ENCODE measurements at regions not wholly inside any gene's neighbourhood (a gene's known extent, or its start where the extent isn't known, plus 50 kb on each side); places are given as distances from the start of the nearest gene placed in this dataset.

GRCh38 chr3:106168962-106169750, 300.3 kb upstream of the CBLB start:
- no peak overlapping the region for H3K27ac ChIP-seq (ENCODE audit: low read depth, low read length)
- H3K27me3 ChIP-seq (ENCODE audit: insufficient read depth, low read length), result no peaks in the 10 kb centered on the region
- no peaks in the 10 kb centered on the region; the same call in none of the 2 replicates for H3K4me1 ChIP-seq (ENCODE audit: insufficient read depth, low read length)
- H3K36me3 ChIP-seq (ENCODE audit: insufficient read depth, low read length), result no peaks in the 10 kb centered on the region
- WGBS, result 79% methylated on average over 3 of the region's 5 CpGs
- H3K9ac ChIP-seq (ENCODE audit: low read depth, low read length), result no peak overlapping the region
- H3K9me3 ChIP-seq (ENCODE audit: insufficient read depth, low read depth, low read length), result no peaks in the 10 kb centered on the region
- H3K4me3 ChIP-seq (ENCODE audit: low read length), result no peak overlapping the region

DNA sequence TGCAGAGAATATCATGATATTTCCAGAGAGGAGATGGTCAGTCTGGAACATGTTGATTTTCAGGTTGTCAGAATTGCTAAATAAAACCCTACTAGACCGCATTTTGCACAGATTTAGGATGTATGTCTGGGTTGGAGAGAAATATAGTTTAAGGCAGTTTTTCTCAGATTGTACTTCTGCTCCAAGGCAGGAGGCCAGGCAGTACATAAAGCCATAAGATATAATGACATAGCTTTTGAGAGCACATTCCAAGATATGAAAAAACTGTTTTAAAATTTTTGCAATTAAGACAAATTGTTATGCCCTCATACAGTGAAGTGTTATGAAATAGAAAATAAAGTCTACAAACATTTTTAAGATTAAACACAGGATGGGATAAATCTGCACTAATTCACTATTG, 301.8 kb upstream of the CBLB start:
- H3K9me3 ChIP-seq (ENCODE audit: insufficient read depth, low read depth, low read length), result no peaks in the 10 kb centered on the region
- WGBS, result 100% methylated on average over 1 of the region's 1 CpG
- no peak overlapping the region for H3K4me3 ChIP-seq (ENCODE audit: low read length)
- H3K27me3 ChIP-seq (ENCODE audit: insufficient read depth, low read length), result no peaks in the 10 kb centered on the region
- H3K27ac ChIP-seq (ENCODE audit: low read depth, low read length), result no peak overlapping the region
- H3K36me3 ChIP-seq (ENCODE audit: insufficient read depth, low read length), result no peaks in the 10 kb centered on the region
- no peak overlapping the region for H3K9ac ChIP-seq (ENCODE audit: low read depth, low read length)
- H3K4me1 ChIP-seq (ENCODE audit: insufficient read depth, low read length), result peaks cover 10% of the 10 kb centered on the region

DNA sequence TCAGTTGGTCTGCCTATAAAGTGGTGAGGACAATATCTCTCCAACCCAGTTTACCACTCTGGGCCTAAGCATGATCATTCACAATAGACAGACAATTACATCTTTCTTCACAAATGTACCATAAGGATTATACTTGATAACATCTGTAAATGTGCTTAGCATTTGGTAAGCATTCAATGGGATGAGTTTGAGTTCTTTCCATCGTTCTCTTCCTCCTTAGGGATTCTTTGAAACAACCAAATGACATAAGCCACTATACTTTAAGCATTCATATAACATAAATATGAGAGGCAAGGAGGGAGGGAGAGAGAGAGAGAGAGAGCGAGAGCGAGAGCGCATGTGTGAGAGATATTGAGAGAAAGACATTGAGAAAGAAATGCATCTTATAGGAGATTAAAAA, 303.3 kb upstream of the CBLB start:
- peaks cover 10% of the 10 kb centered on the region for H3K4me1 ChIP-seq (ENCODE audit: insufficient read depth, low read length)
- no peaks in the 10 kb centered on the region for H3K36me3 ChIP-seq (ENCODE audit: insufficient read depth, low read length)
- no peaks in the 10 kb centered on the region for H3K27me3 ChIP-seq (ENCODE audit: insufficient read depth, low read length)
- no peak overlapping the region for H3K4me3 ChIP-seq (ENCODE audit: low read length)
- no peak overlapping the region for H3K27ac ChIP-seq (ENCODE audit: low read depth, low read length)
- H3K9ac ChIP-seq (ENCODE audit: low read depth, low read length), result no peak overlapping the region
- WGBS, result 97% methylated on average over 3 of the region's 4 CpGs
- H3K9me3 ChIP-seq (ENCODE audit: insufficient read depth, low read depth, low read length), result no peaks in the 10 kb centered on the region

- no peaks in the 10 kb centered on the region for H3K27me3 ChIP-seq (ENCODE audit: insufficient read depth, low read length)
- no peaks in the 10 kb centered on the region for H3K36me3 ChIP-seq (ENCODE audit: insufficient read depth, low read length)
- peaks cover 10% of the 10 kb centered on the region for H3K4me1 ChIP-seq (ENCODE audit: insufficient read depth, low read length)
- H3K4me3 ChIP-seq (ENCODE audit: low read length), result no peak overlapping the region
- WGBS, result no CpG with 5 or more reads among the region's 1 CpG
- H3K9ac ChIP-seq (ENCODE audit: low read depth, low read length), result no peak overlapping the region
- H3K9me3 ChIP-seq (ENCODE audit: insufficient read depth, low read depth, low read length), result no peaks in the 10 kb centered on the region
- no peak overlapping the region for H3K27ac ChIP-seq (ENCODE audit: low read depth, low read length)
Measured at GRCh38 chr3:106172780-106173179, 304.0 kb upstream of the CBLB start.

GRCh38 chr3:106175276-106175675, 306.5 kb upstream of the CBLB start:
- Histone ChIP-seq H3K4me1 (ENCODE audit: insufficient read depth, low read length) (peaks cover 10% of the 10 kb centered on the region), H3K36me3 (ENCODE audit: insufficient read depth, low read length) (no peaks in the 10 kb centered on the region), H3K9me3 (ENCODE audit: insufficient read depth, low read depth, low read length) (no peaks in the 10 kb centered on the region), H3K9ac (ENCODE audit: low read depth, low read length) (no peak overlapping the region), H3K4me3 (ENCODE audit: low read length) (no peak overlapping the region), H3K27me3 (ENCODE audit: insufficient read depth, low read length) (no peaks in the 10 kb centered on the region), H3K27ac (ENCODE audit: low read depth, low read length) (no peak overlapping the region)
- WGBS, result 76% methylated on average over 1 of the region's 1 CpG

DNA sequence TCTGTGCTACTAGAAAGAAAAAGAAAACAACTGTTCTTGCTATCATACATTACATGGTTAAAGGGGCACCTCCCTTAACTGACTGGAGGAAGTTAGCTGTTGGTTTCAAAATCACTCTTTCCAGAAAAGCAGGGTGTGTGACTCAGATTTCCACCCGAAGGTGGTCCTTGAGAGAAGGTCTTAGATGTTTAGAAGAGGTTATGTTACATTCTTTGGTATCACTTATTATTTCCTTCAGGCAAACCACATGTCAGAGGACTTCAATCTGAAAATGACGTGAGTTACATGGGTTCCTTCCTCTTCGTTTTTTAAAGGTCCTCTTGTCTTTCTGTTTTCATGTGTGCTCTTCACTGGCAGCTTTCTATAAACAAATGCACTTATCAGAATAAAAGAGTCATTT, 307.9 kb upstream of the CBLB start:
- no peak overlapping the region for H3K4me3 ChIP-seq (ENCODE audit: low read length)
- H3K4me1 ChIP-seq (ENCODE audit: insufficient read depth, low read length), result peaks cover 10% of the 10 kb centered on the region
- no peaks in the 10 kb centered on the region for H3K27me3 ChIP-seq (ENCODE audit: insufficient read depth, low read length)
- H3K9me3 ChIP-seq (ENCODE audit: insufficient read depth, low read depth, low read length), result no peaks in the 10 kb centered on the region
- H3K27ac ChIP-seq (ENCODE audit: low read depth, low read length), result no peak overlapping the region
- no peak overlapping the region for H3K9ac ChIP-seq (ENCODE audit: low read depth, low read length)
- 89% methylated on average over 3 of the region's 3 CpGs for WGBS
- H3K36me3 ChIP-seq (ENCODE audit: insufficient read depth, low read length), result no peaks in the 10 kb centered on the region

DNA sequence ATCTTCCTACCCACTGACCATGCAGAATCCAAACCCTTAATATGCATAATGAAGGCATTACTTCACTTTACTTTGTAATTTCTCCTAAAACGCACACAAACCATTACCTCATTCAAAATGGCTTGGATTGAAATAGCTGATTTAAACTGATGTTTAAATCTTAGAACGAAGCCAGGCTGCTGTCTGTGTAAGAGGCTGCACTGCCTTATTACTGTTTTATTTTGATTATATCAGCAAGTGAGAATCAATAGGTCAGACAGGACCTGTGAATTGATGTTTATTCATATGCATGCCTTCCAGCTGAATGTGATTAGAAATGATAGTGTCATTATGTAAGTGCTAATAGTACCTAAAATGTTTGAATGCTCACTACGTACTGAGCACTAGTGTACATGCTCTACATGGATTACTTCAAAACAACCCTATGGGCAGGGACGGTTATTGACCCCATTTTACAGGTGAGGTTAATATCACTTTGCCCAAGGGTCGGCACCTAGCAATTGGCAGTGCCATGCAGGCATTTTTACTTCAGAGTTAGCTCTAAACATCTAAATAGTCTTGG, 314.2 kb upstream of the CBLB start:
- Histone ChIP-seq H3K27ac (ENCODE audit: low read depth, low read length) (no peak overlapping the region), H3K4me1 (ENCODE audit: insufficient read depth, low read length) (no peaks in the 10 kb centered on the region), H3K4me3 (ENCODE audit: low read length) (no peak overlapping the region), H3K27me3 (ENCODE audit: insufficient read depth, low read length) (no peaks in the 10 kb centered on the region), H3K36me3 (ENCODE audit: insufficient read depth, low read length) (no peaks in the 10 kb centered on the region), H3K9me3 (ENCODE audit: insufficient read depth, low read depth, low read length) (no peaks in the 10 kb centered on the region), H3K9ac (ENCODE audit: low read depth, low read length) (no peak overlapping the region)
- WGBS, result 97% methylated on average over 5 of the region's 5 CpGs

DNA sequence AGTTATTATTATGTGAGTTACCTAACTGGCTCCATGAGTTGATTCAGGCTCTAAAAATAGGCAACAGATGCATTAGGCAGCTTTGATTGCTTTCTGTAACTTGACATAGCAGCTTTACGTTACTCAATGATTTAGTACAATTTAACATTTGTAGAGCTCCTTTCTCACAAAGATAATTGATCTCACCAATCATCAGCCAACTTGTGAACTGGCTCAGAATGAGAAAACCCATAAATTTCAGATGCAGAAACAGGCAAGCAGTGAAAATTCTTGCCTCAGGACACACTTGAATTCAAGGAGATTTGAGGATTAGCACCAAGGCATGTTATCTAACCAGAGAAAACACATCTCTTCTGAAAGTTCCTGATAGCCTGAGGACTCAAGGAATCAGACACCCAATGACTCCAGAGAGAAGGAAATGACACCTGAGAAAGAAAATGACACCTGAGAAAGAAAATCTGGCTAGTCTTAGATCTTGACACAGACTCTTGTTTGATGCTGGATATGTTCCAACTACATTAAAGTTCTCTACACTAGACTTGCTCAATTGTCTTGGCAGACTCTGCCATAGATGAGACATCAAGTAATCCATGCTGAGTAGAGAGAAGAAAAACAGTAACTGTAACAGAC, 315.1 kb upstream of the CBLB start:
- no peaks in the 10 kb centered on the region for H3K27me3 ChIP-seq (ENCODE audit: insufficient read depth, low read length)
- H3K27ac ChIP-seq (ENCODE audit: low read depth, low read length), result no peak overlapping the region
- no peak overlapping the region for H3K4me3 ChIP-seq (ENCODE audit: low read length)
- 83% methylated on average over 1 of the region's 1 CpG for WGBS
- no peaks in the 10 kb centered on the region for H3K9me3 ChIP-seq (ENCODE audit: insufficient read depth, low read depth, low read length)
- no peaks in the 10 kb centered on the region for H3K36me3 ChIP-seq (ENCODE audit: insufficient read depth, low read length)
- H3K4me1 ChIP-seq (ENCODE audit: insufficient read depth, low read length), result no peaks in the 10 kb centered on the region
- no peak overlapping the region for H3K9ac ChIP-seq (ENCODE audit: low read depth, low read length)

GRCh38 chr3:106184540-106185457, 316.0 kb upstream of the CBLB start:
- H3K27me3 ChIP-seq (ENCODE audit: insufficient read depth, low read length), result no peaks in the 10 kb centered on the region
- no peak overlapping the region for H3K4me3 ChIP-seq (ENCODE audit: low read length)
- no peaks in the 10 kb centered on the region for H3K4me1 ChIP-seq (ENCODE audit: insufficient read depth, low read length)
- H3K9me3 ChIP-seq (ENCODE audit: insufficient read depth, low read depth, low read length), result no peaks in the 10 kb centered on the region
- 100% methylated on average over 3 of the region's 4 CpGs for WGBS
- H3K36me3 ChIP-seq (ENCODE audit: insufficient read depth, low read length), result no peaks in the 10 kb centered on the region
- H3K27ac ChIP-seq (ENCODE audit: low read depth, low read length), result no peak overlapping the region
- no peak overlapping the region for H3K9ac ChIP-seq (ENCODE audit: low read depth, low read length)

DNA sequence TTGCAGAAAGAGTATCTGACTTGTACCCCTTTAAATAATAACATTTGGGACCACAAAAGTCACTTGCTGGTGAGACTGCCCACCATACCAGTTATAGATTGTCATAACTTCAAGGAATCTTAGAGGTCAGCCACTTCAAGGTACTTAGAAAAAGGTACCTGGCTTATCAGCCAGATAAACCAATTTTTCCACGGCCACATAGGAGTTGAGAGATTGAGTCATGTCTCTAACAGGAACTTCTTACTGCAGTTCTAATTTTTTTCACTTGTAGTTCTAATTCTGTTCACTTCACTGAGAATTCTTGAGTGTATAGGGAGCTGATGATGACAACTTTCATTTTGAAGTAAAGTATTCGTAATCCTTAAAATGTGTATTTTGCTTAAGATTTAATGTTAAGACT, 317.1 kb upstream of the CBLB start:
- H3K36me3 ChIP-seq (ENCODE audit: insufficient read depth, low read length), result no peaks in the 10 kb centered on the region
- H3K4me1 ChIP-seq (ENCODE audit: insufficient read depth, low read length), result no peaks in the 10 kb centered on the region
- no peak overlapping the region for H3K27ac ChIP-seq (ENCODE audit: low read depth, low read length)
- H3K27me3 ChIP-seq (ENCODE audit: insufficient read depth, low read length), result no peaks in the 10 kb centered on the region
- no peak overlapping the region for H3K4me3 ChIP-seq (ENCODE audit: low read length)
- H3K9ac ChIP-seq (ENCODE audit: low read depth, low read length), result no peak overlapping the region
- no peaks in the 10 kb centered on the region for H3K9me3 ChIP-seq (ENCODE audit: insufficient read depth, low read depth, low read length)
- WGBS, result 100% methylated on average over 2 of the region's 2 CpGs

DNA sequence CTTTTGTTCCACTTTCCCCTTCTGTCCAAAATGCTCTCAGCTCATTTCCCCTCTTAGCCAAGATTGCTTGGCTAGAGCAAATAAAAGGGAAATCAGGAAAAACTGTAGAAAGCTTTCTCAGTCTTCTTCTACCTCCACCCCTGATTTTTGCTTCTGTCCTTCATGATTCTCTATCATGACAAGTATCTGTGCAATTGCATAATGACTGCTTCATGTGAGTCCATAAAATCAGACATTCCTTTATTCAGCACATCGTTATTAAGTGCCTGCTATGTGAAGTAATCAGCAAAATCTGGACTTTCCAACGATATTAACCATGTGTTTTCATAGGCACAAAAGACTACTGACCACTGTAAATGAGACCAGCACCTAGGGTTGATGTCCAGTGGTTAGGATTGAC, 321.5 kb upstream of the CBLB start:
- H3K4me1 ChIP-seq (ENCODE audit: insufficient read depth, low read length), result no peaks in the 10 kb centered on the region
- no peak overlapping the region for H3K4me3 ChIP-seq (ENCODE audit: low read length)
- no peaks in the 10 kb centered on the region for H3K9me3 ChIP-seq (ENCODE audit: insufficient read depth, low read depth, low read length)
- no peaks in the 10 kb centered on the region for H3K27me3 ChIP-seq (ENCODE audit: insufficient read depth, low read length)
- H3K36me3 ChIP-seq (ENCODE audit: insufficient read depth, low read length), result no peaks in the 10 kb centered on the region
- WGBS, result 97% methylated on average over 2 of the region's 2 CpGs
- H3K9ac ChIP-seq (ENCODE audit: low read depth, low read length), result no peak overlapping the region
- H3K27ac ChIP-seq (ENCODE audit: low read depth, low read length), result no peak overlapping the region

All from HUES64 (cell line).